Frontal cortex (tissue), 3 donors: ENCODE measurements at regions not wholly inside any gene's neighbourhood (a gene's known extent, or its start where the extent isn't known, plus 50 kb on each side); places are given as distances from the start of the nearest gene placed in this dataset.
"Not testable (repeated sequence)": the region's sequence is repeated elsewhere in the genome, so short reads cannot be mapped to it uniquely, and the experiment has no call there.

Experiments used
- DNase-seq, 2 donors: peaks; one replicate each; pipeline ENCODE4 v3.0.0; 2012; ENCODE audit warnings: low spot score in 2 of 2
- FAIRE-seq: peaks from 2 replicates; lab custom pipeline; 2012; peaks lifted over from hg19 to GRCh38; lab: Jason Lieb, UNC
- donor health status: control.
- donor health status: control.
- donor health status: control.

DNA sequence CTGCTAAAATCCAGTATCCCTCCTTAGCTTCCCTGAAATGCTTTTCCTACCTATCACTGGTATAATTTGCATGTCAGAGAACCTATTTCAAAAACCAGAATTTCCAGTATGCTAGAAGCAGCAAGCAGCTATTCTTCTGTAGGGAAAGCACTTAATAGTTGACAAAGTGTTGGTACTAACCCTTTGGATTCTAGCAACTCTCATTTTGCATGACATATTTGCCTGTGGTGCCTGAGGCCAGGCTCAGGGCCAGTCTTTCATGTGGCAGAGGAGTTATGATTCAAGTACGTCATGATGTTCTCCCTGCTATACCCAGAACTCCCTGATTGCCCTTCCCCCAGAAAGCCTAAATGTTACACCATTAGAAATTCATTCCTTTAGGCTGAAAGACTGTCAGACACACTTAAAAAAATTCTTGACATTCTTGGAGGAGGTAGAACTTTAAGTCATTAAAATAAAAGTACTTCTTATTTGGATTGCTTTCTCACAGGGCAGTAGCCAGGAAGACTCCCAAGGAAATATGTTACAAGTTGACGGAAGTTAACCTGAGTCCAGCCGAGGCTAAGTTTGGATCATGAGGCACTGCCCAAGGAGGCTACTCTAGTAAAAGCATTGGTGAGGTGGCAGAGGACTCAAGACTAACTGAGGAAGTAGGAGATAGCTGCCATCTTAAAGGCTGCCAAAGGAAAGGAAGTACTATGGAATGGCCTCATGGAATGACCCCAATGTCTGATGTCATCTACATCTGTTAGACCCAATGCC, 298.4 kb upstream of the SPAG17 start:
- FAIRE-seq: no peak
- DNase-seq: no peak

DNA sequence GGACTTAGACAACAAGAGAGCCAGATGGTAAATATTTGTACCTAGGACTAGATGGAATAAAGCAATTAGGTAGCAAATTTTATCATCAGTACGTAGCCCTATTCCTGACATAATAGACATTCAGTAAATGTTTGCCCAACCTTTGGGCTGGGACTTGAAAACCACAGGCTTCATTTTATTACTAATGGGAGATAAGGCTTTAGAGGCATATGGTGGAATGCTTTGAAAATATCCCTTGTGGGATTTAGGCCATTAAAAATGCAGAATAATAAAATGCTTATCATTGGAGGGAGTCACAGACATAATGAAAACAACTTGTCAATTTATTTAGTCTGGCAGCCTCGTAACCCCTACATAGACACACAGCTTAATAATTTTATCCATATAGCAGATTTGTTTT, 296.1 kb upstream of the SPAG17 start:
- FAIRE-seq (no peak), DNase-seq (no peak)

DNA sequence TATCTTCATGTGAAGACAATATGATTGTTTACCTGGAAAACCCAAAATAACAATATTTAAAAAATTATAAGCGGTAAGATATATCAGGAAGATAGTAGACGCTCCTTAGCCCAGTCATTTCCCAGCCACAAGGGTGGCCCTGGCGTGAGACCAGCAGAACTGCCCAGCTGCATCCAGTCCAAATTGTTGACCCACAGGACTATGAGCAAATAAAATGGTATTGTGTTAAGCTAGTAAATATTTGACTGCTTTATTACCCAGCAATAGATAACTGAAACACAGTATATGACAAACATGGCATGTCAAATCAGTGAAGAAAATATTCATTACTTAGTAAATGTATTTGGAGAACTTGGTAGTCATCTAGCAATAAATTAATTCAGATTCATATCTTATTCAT, 294.3 kb upstream of the SPAG17 start:
- FAIRE-seq: no peak
- DNase-seq: no peak

DNA sequence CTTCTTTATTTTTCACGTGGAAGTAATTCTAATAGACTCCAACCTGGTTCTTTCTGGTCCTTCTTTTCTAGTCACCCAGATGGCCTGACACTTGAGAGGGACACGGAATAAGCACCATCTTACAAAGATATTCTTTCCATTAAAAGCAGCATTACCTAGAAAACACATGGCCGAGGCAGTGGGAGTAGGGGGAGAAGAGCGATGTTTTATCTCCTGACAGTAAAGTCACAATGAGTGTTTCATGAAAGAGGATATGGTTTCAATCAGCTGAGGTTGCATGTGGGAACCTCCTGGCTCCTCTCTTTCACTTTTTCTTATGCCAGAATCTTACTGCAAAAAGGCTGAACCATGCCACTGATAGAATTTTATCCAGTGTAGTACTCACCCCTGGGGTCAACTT, 288.8 kb upstream of the SPAG17 start:
- no peak for FAIRE-seq
- DNase-seq: no peak

DNA sequence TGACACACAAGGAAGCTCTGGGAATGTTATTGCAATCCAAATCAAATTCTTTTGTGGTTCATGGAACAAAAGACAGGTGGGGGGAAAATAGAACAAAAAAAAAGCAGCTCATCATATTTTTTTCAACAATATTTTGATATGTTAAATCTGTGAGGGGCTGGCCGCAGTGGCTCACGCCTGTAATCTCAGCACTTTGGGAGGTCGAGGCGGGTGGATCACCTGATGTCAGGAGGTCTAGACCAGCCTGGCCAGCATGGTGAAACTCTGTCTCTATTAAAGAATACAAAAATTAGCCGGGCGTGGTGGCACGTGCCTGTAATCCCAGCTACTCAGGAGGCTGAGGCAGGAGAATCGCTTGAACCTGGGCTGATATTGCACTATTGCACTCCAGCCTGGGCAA, 279.4 kb upstream of the SPAG17 start:
- FAIRE-seq, DNase-seq: not testable (repeated sequence)

DNA sequence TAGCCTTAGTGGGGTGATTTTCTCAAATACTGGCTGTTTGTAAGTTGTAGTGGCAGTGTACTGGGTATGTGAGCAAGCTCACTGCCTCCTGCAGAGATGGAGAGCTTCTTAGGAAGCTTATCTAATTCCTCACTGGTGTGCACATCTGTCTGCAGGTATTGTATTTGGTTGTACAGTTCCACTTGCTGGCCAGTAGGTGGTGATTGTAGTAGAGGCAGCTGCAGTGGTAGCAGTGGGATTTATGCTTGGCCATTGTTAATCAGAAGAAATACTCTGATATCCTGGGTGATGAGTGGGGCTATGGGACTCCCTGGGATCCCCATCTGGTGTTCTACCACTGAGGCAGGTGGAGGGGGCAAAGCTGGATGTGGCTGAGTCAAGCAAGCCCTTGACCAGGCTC, 276.1 kb upstream of the SPAG17 start:
- FAIRE-seq: no peak
- no peak for DNase-seq

DNA sequence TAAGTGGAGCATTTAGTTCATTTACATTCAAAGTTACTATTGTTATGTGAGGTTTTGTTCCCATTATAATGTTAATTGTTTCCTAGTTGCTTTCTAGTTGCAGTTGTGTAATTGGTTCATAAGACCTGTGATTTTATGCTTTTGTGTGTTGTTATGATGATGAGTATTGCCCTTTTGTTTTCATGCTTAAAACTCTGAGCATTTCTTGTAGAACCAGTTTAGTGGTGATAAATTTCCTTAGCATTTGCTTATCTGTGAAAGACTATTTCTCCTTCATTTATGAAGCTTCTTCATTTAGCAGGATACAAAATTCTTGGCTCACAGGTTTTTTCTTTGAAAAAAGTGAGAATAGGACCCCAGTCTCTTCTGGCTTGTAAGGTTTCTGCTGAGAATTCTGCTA, 274.8 kb upstream of the SPAG17 start:
- DNase-seq (no peak), FAIRE-seq (no peak)

DNA sequence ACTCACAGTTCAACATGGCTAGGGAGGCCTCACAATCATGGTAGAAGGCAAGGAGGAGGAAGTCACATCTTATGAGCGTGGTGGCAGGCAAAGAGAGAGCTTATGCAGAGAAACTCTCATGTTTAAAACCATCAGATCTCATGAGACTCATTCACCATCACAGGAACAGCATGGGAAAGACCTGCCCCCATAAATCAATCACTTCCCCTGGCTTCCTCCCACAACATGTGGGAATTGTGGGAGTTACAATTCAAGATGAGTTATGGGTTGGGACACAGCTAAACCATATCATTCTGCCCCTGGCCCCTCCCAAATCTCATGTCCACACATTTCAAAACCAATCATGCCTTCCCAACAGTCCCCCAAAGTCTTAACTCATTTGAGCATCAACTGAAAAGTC, 268.8 kb upstream of the SPAG17 start:
- not testable (repeated sequence) for FAIRE-seq, DNase-seq

DNA sequence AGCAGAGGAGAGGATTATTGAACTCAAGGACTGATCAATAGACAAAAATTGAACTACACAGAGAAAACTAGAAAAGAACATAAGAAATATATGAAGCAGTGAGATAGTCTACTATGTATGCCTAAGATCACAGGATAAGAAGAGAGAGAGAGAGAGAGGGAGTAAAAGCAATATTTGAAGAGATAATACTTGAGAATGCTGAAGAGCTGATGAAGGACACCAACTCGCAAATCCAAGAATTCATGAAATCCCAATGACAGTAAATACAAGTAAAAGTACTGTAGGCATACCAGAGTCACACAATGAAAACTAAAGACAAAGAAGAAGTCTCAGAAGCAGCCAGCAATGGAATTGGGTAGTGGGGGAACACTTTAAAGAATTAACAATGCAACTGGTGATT, 260.1 kb upstream of the SPAG17 start:
- FAIRE-seq: no peak

DNA sequence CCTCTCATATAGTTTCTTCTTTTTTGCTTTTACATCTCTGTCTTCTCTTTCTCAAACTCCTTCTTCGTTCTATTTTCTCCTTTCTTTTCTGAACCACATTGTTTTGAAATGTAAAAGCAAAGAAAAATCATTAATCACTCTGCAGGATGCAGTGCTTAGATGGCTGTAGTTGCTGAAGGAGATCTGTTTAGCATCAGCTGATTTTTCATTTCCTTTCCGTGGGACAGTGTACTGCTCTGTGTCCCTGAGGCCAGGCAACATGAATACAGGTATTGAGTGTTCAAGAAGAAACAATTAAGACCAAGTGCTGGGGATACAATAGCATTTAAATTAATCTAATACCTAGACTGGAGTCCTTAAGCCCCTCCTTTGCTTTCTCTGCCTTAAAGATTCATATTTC, 257.2 kb upstream of the SPAG17 start:
- DNase-seq (no peak), FAIRE-seq (no peak)

More for the DNA sequence above, 260.1 kb upstream of the SPAG17 start:
- DNase-seq: no peak

DNA sequence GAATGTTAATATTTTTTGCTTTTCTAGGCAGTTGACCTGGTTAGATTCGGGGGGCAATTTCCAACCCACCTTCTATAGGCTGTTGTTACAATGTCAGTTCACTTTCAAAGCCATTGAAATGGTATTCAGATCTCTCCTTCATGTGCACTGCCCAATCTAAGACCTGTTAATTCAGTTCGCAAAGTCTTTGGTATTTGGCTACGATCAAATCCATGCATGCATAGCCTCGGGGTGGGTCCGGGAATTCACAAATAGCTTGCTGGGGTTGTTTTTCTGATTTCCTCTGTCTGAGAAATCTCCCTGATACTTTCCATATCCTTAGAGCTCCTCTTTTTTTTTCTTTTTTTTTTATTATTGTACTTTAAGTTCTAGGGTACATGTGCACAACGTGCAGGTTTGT, 252.6 kb upstream of the SPAG17 start:
- FAIRE-seq: no peak
- no peak for DNase-seq

DNA sequence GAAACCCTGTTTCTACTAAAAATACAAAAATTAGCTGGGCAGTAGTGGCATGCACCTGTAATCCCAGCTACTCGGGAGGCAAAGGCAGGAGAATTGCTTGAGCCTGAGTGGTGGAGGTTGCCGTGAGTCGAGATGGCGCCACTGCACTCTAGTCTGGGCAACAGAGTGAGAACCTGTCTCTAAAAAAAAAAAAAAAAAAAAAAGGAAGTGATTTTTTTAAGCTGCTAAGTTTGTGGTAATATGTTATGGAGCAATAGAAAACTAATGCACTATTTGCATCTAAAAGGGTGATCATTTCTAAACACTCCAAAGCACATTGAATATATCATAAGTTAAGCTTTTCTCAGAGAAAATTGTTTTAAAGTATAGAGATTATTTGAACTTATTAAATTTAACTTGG, 244.8 kb upstream of the SPAG17 start:
- no peak for FAIRE-seq
- no peak for DNase-seq

DNA sequence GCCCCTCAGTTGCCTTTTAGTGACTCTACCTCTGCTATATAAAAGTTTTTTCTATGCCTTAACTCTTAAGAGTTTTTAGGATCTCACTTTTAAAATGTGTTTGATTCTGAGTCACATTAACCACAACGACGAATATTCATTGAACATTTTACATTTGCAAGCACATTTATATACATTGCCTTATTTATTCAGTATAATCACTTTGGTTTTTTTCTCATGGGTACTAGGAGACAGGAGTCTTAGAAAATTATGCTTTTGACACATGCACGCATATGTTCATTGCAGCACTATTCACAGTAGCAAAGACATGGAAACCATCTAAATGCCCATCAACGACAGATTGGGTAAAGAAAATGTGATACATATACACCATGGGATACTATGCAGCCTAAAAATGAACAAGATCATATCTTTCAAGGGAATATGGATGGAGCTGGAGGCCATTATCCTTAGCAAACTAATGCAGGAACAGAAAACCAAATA, 236.9 kb upstream of the SPAG17 start:
- no peak for FAIRE-seq
- DNase-seq: no peak

DNA sequence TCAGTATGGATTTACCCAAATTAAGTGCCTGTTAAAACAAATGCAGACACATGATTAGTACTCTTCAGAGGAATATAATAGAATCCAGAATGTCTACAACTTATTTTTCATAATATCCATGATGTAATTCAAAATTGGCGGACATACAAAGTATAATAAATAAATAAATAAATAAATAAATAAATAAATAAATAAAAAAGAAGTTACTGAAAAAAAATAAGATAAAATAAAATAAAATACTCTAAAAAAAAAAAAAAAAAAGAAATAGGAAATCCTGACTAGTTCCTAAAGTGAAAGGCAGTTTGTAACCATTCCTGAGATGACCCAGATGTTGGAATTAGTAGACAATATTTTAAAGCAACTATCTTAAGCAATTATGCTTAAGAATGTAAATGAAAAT, 219.0 kb upstream of the SPAG17 start:
- DNase-seq (no peak), FAIRE-seq (peak; percentile 93)

DNA sequence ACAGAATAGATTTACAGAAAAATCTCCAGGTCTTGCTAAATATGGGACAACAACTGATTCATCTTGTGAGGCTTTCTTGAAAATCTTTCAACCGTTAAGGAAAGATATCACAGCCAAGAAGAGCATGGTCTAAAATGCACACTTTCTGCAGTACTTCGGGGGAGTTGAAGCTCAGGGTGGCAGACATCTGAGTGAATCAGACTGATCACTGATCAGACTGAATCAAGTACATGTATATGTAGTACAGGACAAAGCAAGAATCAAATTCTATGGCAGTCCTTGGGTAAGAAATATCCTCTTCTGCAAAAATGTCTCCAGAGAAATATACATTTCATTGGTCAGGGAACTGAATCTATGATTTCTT, 212.4 kb upstream of the SPAG17 start:
- FAIRE-seq: no peak
- no peak for DNase-seq

DNA sequence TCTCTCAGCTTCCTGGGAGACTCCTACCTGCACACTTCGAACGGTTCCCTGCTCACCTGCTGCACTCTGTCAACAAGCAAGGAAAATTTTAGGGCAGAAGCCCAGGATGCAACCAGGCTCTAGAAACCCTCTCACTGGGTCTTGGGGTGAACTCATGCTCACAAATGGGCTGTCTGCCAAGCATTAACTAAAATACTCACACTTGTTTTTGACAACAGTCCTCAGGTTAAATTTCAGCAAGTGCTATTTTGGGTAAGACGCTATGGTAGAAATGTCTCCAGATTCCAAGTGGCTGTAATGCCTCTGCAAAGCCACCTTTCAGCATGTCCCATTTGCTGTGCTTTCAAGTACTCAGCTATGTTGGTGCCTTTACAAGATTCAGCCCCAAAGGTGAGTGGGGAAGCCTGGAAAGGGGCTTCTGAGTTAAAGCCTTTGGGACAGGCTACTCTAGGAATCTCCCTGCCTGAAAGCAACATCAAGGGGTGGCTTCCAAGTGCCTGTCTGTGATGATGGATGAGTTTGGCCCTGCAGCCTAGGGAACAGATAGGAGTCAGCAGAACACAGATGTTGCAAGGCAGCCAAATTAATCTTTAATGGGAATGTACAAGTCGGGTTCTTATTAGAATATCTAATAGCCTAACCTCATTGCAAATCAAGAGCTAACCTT, 211.9 kb upstream of the SPAG17 start:
- FAIRE-seq: no peak
- no peak for DNase-seq

DNA sequence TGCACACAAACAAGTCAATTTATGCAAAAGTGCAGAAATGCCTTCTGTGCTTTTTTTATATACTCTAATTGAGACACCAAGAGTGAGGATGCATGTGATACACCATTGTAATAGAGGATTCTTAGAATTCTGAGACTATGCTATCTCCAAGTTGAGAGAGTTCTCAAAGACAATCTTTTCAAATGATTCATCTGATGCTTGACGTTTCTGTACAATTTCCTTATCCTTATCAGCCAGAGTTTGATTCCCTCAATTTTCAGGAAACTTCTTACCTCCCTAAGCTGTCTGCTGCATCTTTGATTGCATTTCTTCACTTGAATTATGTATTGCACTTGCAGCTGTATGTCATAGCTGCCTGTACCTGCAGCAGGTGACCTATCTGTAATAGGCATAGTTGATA, 211.3 kb upstream of the SPAG17 start:
- FAIRE-seq (no peak), DNase-seq (no peak)

DNA sequence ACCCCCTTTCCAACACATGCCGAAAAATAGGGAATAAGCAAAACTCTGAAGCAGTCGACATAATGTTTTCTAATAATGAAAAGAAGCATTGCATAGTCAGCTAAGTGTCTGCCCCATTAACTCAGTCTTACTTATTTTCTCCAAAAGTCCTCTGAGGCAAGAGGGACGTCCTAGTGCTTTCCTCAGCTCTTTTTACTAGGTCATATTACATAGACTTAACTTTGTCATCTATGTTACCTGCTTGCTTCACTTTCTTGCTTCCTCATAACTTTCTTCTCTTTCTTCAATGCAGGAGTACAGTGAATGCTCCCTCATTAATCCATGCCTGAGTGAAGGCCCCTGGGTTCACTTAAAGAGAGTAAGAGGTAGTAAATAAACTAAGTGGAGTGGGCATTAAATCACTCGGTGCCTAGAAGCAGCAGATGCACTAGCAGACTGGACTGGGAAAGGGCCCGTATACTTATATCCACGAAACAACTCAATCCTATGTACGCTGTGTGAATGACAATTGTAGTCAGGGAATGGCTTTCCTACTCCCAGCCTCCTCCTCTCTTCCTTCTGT, 210.5 kb upstream of the SPAG17 start:
- DNase-seq (no peak), FAIRE-seq (no peak)

DNA sequence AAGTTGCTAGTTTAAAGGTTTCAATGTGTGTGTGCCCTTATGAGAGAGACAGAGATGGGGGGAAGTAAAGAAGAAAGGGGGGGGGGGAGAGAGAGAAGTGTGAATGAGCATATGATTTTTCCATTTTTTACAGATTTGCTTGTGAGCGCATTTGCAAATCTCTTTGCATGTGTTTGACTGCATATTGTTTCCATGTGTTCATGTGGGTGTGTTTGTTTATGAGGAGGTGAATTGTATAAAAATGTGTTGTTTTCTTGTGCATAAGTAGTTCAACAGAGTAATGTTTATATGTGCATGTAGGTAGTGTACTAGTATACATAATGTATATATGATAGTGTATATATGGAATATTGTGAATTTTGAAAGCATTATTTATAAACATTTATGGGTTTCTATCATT, 205.9 kb upstream of the SPAG17 start:
- no peak for FAIRE-seq
- no peak for DNase-seq

DNA sequence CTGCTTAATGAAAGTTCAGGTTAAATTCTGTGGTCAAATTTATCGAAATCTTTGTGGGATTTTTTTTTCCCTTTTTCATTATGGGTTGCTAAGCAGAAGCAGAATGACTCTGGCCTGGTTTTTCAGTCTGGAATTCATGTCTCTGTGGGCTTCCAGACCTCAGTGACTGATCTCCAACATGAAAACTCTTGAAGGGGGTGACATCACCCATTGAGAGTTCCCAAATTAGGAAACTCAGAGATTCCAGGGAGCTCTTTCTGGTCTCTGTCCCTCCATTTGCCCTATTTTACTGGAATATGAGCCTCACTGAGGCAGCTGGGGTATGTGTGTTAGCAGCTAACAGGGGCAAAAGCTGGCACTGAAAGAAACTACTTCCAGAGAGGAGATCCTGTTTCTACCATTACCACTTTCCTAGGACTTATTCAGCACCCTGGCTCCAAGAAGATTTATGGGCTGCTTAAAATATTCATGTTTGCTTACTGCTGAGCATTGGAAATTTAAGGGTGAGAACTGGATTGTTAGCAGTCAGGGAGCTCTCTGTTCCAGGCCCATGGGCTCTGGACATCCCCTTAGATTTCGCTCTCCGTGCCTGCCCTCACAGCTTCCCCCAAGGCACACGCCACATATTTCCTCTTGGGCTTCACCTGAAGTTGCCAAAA, 203.4 kb upstream of the SPAG17 start:
- DNase-seq (no peak), FAIRE-seq (no peak)
